RWPE2 (cell line): ENCODE measurements at regions not wholly inside any gene's neighbourhood (a gene's known extent, or its start where the extent isn't known, plus 50 kb on each side); places are given as distances from the start of the nearest gene placed in this dataset.
A peak's percentile ranks its signal among the peaks of the same experiment; 100 is the strongest.
"Not testable (repeated sequence)": the region's sequence is repeated elsewhere in the genome, so short reads cannot be mapped to it uniquely, and the experiment has no call there.

Experiments used
- ATAC-seq: fragments of 200-7000 bp; cut with Tn5 transposase; 3 replicates; pipeline ENCODE4 v1.9.1; 2021; ENCODE audit warnings: low read depth
- DNase-seq: peaks from one replicate; pipeline ENCODE4 v3.0.0-alpha.2; 2020; ENCODE audit warnings: low spot score
- H3K27ac ChIP-seq: fragments of 450-650 bp; 2 replicates; pipeline ENCODE4 v1.5.1; 2017; ENCODE audit warnings: mild to moderate bottlenecking; ENCODE audit not compliant: poor library complexity, severe bottlenecking
- H3K27me3 ChIP-seq: fragments of 250-450 bp; sonication (Bioruptor Pico); 2 replicates; pipeline ENCODE4 v1.5.1; 2021; ENCODE audit warnings: mild to moderate bottlenecking, moderate library complexity; ENCODE audit not compliant: insufficient read depth, poor library complexity, severe bottlenecking
- H3K36me3 ChIP-seq: fragments of 250-450 bp; sonication (Bioruptor Pico); 2 replicates; pipeline ENCODE4 v1.5.1; 2020; ENCODE audit warnings: low read depth, mild to moderate bottlenecking, moderate library complexity
- H3K4me1 ChIP-seq: fragments of 250-450 bp; sonication (Bioruptor Pico); 2 replicates; pipeline ENCODE4 v1.5.1; 2021; ENCODE audit warnings: mild to moderate bottlenecking, moderate library complexity; ENCODE audit not compliant: insufficient read depth, poor library complexity, severe bottlenecking
- H3K4me3 ChIP-seq: fragments of 250-450 bp; sonication (Bioruptor Pico); 2 replicates; pipeline ENCODE4 v1.5.1; 2021; ENCODE audit warnings: mild to moderate bottlenecking, moderate library complexity; ENCODE audit not compliant: severe bottlenecking
- H3K9me3 ChIP-seq: fragments of 250-450 bp; sonication (Bioruptor Pico); 2 replicates; pipeline ENCODE4 v1.5.1; 2021; ENCODE audit warnings: mild to moderate bottlenecking, moderate library complexity; ENCODE audit not compliant: severe bottlenecking

GRCh38 chr9:61817127-61817705 is 627.4 kb downstream of the SPATA31A7 start:
- H3K4me3 ChIP-seq, H3K9me3 ChIP-seq, H3K36me3 ChIP-seq, H3K27ac ChIP-seq, H3K27me3 ChIP-seq, DNase-seq, H3K4me1 ChIP-seq, ATAC-seq: not testable (repeated sequence)

GRCh38 chr9:61853624-61854259 is 663.9 kb downstream of the SPATA31A7 start:
- ATAC-seq, result peak; percentile 61; the same call in 2 of the 3 replicates
- H3K4me1 ChIP-seq, H3K27me3 ChIP-seq, H3K9me3 ChIP-seq, H3K36me3 ChIP-seq, H3K4me3 ChIP-seq, H3K27ac ChIP-seq: not testable (repeated sequence)
- peak; percentile 21 for DNase-seq

- not testable (repeated sequence) for H3K9me3 ChIP-seq, H3K27ac ChIP-seq, ATAC-seq, DNase-seq, H3K36me3 ChIP-seq, H3K4me1 ChIP-seq, H3K4me3 ChIP-seq, H3K27me3 ChIP-seq
Observed at GRCh38 chr9:61854260-61854640, 664.4 kb downstream of the SPATA31A7 start.

GRCh38 chr9:61856283-61856682 is 666.4 kb downstream of the SPATA31A7 start:
- H3K4me3 ChIP-seq, H3K9me3 ChIP-seq, H3K4me1 ChIP-seq, H3K36me3 ChIP-seq, H3K27ac ChIP-seq, H3K27me3 ChIP-seq, DNase-seq: not testable (repeated sequence)
- peak; percentile 62; the same call in 2 of the 3 replicates for ATAC-seq

GRCh38 chr9:61856858-61857453 is 667.1 kb downstream of the SPATA31A7 start:
- not testable (repeated sequence) for H3K4me1 ChIP-seq, H3K4me3 ChIP-seq, H3K36me3 ChIP-seq, H3K9me3 ChIP-seq, H3K27ac ChIP-seq, ATAC-seq, H3K27me3 ChIP-seq, DNase-seq

GRCh38 chr9:61857709-61858351 is 668.0 kb downstream of the SPATA31A7 start:
- not testable (repeated sequence) for H3K4me3 ChIP-seq, DNase-seq
- ATAC-seq, result peak; percentile 80

GRCh38 chr9:61862431-61862971 is 672.7 kb downstream of the SPATA31A7 start:
- H3K27ac ChIP-seq, H3K36me3 ChIP-seq, ATAC-seq, H3K27me3 ChIP-seq, H3K4me3 ChIP-seq, H3K9me3 ChIP-seq, H3K4me1 ChIP-seq: not testable (repeated sequence)
- peak; percentile 16 for DNase-seq

More at GRCh38 chr9:61857709-61858351, 668.0 kb downstream of the SPATA31A7 start:
- H3K27ac ChIP-seq, H3K27me3 ChIP-seq, H3K4me1 ChIP-seq, H3K36me3 ChIP-seq, H3K9me3 ChIP-seq: not testable (repeated sequence)

GRCh38 chr9:61864463-61864862 is 674.6 kb downstream of the SPATA31A7 start:
- H3K27ac ChIP-seq, ATAC-seq, DNase-seq, H3K4me1 ChIP-seq, H3K4me3 ChIP-seq, H3K27me3 ChIP-seq, H3K9me3 ChIP-seq, H3K36me3 ChIP-seq: not testable (repeated sequence)

GRCh38 chr9:61868965-61869364 is 679.1 kb downstream of the SPATA31A7 start:
- H3K27me3 ChIP-seq, H3K36me3 ChIP-seq, DNase-seq, H3K27ac ChIP-seq, H3K4me3 ChIP-seq, H3K9me3 ChIP-seq, H3K4me1 ChIP-seq, ATAC-seq: not testable (repeated sequence)

- not testable (repeated sequence) for H3K36me3 ChIP-seq, H3K27me3 ChIP-seq, H3K27ac ChIP-seq, H3K9me3 ChIP-seq, ATAC-seq, H3K4me3 ChIP-seq, DNase-seq, H3K4me1 ChIP-seq
Observed at GRCh38 chr9:61872329-61872728, 682.5 kb downstream of the SPATA31A7 start.
